DMS153 treated with DMSO at 0.1 percent for 48 hours (cell line): ENCODE measurements at regions not wholly inside any gene's neighbourhood (a gene's known extent, or its start where the extent isn't known, plus 50 kb on each side); places are given as distances from the start of the nearest gene placed in this dataset.

Experiments
- DNase-seq: peaks from one replicate; lab custom pipeline; 2025; ENCODE audit not compliant: unreplicated experiment; lab: John Stamatoyannopoulos, UW

DNA sequence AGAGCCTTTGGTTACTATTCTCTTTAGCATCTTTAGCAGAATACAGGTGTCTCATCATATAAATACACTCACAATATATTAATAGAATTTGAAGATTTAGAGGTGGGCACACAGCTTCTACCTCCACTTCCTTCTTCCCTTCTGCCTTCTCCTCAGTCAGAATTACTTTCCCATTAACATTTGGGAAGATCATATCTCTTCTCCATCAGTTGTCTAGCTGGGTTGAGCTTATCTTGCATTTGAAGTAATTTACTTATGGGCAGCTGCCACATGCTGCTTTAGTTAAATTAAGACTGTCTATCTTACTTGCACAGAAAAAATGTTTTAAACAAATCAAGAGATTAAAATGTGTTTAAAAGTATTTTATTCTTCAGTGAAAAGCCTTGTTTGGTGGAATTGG is 110.1 kb upstream of the ASIC2 start:
- no peak for DNase-seq

- DNase-seq, result no peak
Measured at GRCh38 chr17:33404070-33404819, 111.2 kb upstream of the ASIC2 start.

GRCh38 chr17:33416131-33416530 is 123.0 kb upstream of the ASIC2 start:
- DNase-seq, result no peak

DNA sequence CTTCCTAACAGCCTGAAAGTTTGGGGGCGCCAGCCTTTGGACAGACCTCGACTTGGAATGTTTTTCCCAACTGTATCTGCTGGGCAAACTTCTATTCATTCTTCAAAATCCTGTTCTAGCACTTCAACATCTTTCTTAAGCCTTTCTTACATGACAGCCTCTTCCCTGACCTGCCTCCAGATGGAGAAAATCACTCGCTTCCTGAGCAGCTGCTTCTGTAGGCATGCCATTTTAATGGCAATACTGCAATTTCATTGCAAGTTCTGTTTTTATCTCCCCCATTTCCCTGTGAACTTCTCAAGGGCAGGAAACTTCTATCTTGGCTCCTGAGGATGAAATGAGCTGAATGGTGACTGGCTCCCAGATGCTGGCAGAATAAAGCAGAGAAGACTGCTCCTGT is 128.8 kb upstream of the ASIC2 start:
- DNase-seq, result no peak

- no peak for DNase-seq
Measured at GRCh38 chr17:33433581-33433980, 140.5 kb upstream of the ASIC2 start.

- DNase-seq, result no peak
Measured at GRCh38 chr17:33434841-33435240, 141.7 kb upstream of the ASIC2 start.

DNA sequence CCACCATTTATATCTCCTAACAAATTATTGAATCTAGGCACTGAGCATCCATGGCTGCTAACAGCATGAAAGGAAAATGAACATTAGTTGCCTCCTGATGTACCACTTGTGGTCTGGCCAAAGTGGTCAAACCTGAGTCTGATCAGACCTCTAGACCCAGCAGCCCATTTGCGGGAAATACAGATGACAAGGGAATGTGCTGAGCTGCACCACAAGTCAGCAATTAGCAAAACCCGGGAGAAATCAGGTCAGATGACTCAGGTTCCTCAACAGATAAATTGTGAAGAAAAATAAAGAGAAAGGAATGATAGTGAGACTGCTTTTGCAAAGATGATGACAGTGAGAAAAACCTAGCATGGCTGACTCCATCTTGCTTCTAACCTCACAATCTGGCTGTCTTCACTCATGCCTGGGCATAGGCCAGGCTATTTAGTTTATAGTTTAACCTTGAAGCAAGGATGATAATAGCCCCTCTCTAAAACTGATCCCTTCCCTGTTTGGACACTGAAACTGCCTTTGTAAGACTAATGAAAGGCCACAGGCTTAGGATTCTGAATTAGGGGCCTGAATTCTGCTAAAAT is 142.7 kb upstream of the ASIC2 start:
- DNase-seq, result no peak

- no peak for DNase-seq
Measured at GRCh38 chr17:33436321-33436720, 143.2 kb upstream of the ASIC2 start.

DNA sequence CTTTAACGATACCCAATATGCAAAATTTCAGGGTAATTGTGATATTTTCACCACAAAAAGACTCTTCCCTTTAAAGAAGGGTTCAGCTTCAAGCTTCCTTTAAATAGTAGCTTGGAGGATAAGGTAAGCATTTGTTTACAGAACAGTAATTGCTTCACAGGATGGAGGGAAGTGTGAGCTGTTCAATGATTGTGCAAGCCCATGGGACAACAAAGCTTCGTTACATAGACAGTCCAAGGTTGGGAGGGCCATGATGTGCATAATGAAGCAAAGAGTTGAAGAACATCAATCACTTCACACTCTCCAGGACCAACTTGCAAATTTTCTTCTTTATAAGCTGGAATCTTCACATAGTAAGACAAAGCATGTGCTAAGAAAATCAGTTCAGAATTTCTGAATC is 145.0 kb upstream of the ASIC2 start:
- DNase-seq, result no peak

DNA sequence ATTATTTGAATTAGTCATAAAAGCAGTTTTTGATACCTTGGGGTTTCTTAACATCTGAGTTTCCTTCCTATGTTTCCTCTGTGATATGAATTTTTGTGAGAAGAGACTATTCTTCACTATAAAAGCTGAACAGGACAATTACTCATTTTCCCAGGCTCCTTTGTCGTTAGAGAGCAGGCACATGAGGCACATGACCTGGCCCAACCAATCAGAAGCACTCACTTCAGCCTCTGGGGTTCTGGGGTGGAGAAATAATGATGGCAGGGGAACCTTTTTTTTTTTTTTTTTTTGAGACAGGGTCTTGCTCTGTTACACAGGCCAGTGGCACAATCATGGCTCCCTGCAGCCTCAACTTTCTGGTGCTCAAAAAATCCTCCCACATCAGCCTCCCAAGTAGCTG is 145.5 kb upstream of the ASIC2 start:
- no peak for DNase-seq

- no peak for DNase-seq
Measured at GRCh38 chr17:33442320-33442719, 149.2 kb upstream of the ASIC2 start.

GRCh38 chr17:33444731-33445130 is 151.6 kb upstream of the ASIC2 start:
- DNase-seq, result no peak

GRCh38 chr17:33447090-33447489 is 154.0 kb upstream of the ASIC2 start:
- no peak for DNase-seq

DNA sequence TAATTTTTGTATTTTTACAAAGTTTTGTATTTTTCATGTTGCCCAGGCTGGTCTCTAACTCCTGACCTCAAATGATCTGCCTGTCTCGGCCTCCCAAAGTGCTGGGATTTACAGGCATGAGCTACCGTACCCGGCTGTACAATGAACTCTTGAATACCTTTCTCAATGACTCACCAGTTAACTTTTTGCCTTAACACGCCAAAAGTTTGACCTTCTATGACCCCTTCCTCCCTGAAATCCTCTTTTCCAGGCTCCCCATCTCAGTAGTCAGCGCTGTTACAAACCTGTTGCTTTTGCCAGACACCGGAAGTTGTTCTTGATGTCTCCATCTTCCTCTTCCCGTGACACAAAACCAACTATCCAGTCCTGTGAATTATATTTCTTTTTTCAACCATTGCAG is 158.1 kb upstream of the ASIC2 start:
- no peak for DNase-seq

DNA sequence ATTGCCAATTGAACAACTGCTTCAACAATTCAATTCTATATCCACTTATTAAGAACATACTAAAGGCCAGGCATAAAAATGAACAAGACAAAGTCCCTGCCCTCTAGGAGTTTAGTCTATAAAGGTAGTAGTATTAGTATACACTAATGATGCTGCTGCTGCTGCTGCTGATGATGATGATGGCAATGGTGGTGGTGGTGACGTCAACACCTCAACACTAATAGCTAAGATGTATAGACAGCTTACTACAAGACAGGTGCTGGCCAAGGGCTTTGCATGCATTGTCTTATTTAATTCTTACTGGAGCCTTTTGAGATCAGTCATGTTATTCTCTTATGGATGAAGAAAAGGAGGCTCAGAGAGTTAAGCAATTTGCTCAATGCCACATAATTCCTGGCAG is 164.4 kb upstream of the ASIC2 start:
- DNase-seq, result no peak

DNA sequence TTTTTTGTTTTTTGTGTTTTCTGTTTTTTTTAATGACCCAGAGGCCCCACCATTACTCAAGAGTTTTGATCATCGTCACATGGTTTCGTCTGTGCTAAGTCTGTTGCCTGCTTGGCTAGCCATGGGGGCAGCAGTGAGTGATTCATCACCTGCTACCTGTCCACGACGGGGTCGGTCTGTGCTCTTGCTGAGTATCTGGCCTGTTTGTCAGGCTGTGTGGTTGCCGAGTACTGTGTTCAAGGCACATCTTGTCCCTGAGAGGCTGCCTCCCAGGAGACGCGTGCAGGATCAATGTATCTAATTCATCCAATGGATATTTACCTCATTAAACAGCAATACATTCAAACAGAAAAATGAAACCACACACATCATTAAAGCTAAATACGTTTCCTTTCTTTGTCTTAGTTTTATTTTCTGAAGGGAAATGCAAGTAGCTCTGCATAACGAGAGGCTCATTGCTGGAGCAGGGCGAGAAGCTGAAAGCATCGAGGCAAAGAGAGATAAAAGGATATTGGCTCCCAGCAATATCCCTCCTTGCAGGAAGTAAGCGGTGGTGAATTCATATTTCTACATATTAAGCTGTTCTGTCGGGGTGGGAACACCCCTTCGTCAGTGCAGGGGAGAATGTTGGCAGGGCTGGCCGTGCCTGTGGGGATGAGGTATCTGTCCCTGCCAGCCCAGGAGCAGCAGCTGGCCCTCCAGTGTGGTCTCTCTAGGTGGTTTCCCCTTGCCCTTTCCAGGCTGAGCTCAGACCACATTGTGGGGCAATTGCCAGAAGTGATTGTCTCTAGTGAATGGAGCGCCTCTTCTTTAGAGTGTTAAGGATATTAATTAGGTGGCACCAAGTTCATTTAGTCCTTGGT is 166.2 kb upstream of the ASIC2 start:
- DNase-seq, result no peak

DNA sequence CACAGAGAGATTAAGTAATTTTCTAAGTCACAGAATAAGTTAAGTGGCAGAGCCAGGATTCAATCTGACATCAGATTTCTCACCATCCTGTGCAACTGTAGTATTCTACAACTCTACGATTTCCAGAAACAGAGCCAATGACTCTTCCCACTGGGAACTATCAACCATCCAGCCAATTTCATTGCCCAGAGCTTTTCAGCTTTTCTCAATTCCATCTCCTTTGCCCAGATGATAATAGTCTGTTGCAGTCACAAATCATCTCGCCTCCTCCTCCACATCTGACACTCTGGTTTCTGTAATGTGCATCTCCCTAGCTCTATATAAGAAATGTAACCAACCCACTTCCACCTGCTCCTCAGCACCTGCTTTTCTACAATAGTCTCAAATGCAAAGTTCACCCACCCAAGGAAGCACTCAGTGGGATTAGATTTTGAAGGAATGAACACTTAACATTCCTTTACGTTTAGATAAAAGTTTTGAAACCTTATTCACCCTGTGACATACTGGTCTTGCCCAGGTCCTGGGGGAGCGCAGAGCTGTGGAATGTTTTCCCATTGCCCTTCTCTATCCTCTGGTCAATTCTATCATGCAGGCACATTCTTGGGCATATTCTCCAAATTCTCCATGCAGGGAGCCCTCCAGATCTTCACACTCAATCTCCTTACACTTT is 167.8 kb upstream of the ASIC2 start:
- DNase-seq, result no peak

DNA sequence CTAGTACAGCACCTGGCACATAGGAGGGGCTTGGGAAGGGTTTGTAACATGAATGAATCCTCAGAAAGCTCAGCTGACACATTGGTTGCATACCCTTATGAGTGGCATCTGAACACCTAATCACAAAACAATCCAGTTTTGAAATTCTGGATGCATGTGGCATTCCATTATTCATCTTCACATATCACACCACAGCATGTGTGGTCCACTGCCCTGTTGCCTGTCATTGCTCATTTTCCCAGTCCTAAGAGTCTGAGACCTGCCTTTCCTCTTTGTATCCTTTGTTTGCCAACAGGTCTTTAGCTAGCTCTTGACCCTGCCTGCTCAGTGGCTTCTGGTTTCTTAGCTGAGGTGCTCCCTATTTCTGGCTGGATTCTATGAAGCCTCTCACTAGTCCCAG is 170.8 kb upstream of the ASIC2 start:
- DNase-seq, result no peak

DNA sequence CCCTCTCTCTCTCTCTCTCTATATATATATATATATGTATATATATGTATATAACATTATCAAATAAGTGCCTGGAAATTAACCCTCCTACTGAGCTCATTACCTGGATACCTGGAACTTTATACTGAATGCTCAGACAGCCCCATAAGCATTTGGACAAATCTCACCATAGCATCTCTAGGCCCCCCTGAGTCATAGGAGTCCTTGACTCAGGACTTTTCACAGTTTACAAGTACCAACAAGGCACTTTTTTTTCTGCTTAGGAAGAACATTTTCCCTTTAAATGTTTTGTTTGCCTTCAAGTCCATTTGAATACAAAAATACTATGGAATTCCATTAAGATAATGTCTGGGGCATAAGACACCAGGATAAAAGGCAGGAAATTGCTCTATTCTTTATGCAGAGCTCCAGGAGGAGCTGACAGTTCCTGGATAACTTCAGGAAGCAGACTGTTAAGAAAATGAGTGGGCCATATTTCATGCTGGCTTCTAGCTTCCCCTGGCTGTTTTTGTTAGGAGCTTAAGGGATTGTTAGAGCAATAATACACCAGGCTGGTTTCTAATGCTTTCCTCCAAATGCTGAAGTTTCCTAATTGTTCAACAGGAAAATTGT is 171.7 kb upstream of the ASIC2 start:
- DNase-seq, result no peak

GRCh38 chr17:33469421-33469820 is 176.3 kb upstream of the ASIC2 start:
- no peak for DNase-seq

- DNase-seq, result no peak
Measured at GRCh38 chr17:33469911-33470310, 176.8 kb upstream of the ASIC2 start.
